Keratinocyte (primary cell): ENCODE measurements at regions not wholly inside any gene's neighbourhood (a gene's known extent, or its start where the extent isn't known, plus 50 kb on each side); places are given as distances from the start of the nearest gene placed in this dataset.

Experiments
- DNase-seq: peaks from one replicate; pipeline ENCODE4 v3.0.0-alpha.2; 2011; ENCODE audit warnings: low read depth, missing footprints, low spot score
- FAIRE-seq: peaks from 2 replicates; lab custom pipeline; 2011; peaks lifted over from hg19 to GRCh38; lab: Jason Lieb, UNC
- H2AFZ ChIP-seq: 2 replicates; pipeline ENCODE4 v1.6.0; 2012; ENCODE audit warnings: low read length, control low read depth, inconsistent platforms; ENCODE audit not compliant: control insufficient read depth
- H3K27ac ChIP-seq: 2 replicates; pipeline ENCODE4 v1.5.1; 2011; ENCODE audit warnings: low read length; ENCODE audit not compliant: control insufficient read depth, insufficient read depth
- H3K27me3 ChIP-seq: 3 replicates; pipeline ENCODE4 v1.6.0; 2011; ENCODE audit warnings: low read length; ENCODE audit not compliant: control insufficient read depth, insufficient read depth; ENCODE audit errors: extremely low read depth
- H3K36me3 ChIP-seq, 2 experiments: 2 replicates in 1 of 2; 3 replicates in 1 of 2; pipeline ENCODE4 v1.5.1; 2011; ENCODE audit warnings: low read length in 2 of 2, mild to moderate bottlenecking in 1 of 2; ENCODE audit not compliant: control insufficient read depth in 2 of 2, insufficient read depth in 2 of 2; ENCODE audit errors: extremely low read depth in 1 of 2
- H3K4me1 ChIP-seq: 3 replicates; pipeline ENCODE4 v1.5.1; 2011; ENCODE audit warnings: low read length; ENCODE audit not compliant: control insufficient read depth, insufficient read depth; ENCODE audit errors: extremely low read depth
- H3K4me2 ChIP-seq: 3 replicates; pipeline ENCODE4 v1.6.0; 2011; ENCODE audit warnings: low read depth, low read length; ENCODE audit not compliant: control insufficient read depth, insufficient read depth; ENCODE audit errors: extremely low read depth
- H3K4me3 ChIP-seq, 3 experiments: fragments of 200-600 bp in 1 of 3; sonication (generic) in 1 of 3; 2 replicates in 2 of 3; 3 replicates in 1 of 3; pipeline ENCODE4 v1.5.1; 2011 to 2016; ENCODE audit warnings: low read length in 3 of 3, mild to moderate bottlenecking in 3 of 3, control low read depth in 2 of 3, inconsistent platforms in 1 of 3, low read depth in 1 of 3, mixed read lengths in 1 of 3, mixed run types in 1 of 3, moderate library complexity in 1 of 3; ENCODE audit not compliant: control insufficient read depth in 2 of 3, insufficient read depth in 2 of 3; ENCODE audit errors: extremely low read depth in 1 of 3
- H3K79me2 ChIP-seq: 2 replicates; pipeline ENCODE4 v1.6.0; 2012; ENCODE audit warnings: low read length; ENCODE audit not compliant: control insufficient read depth, insufficient read depth
- H3K9ac ChIP-seq: 3 replicates; pipeline ENCODE4 v1.6.0; 2011; ENCODE audit warnings: low read length; ENCODE audit not compliant: control insufficient read depth, insufficient read depth; ENCODE audit errors: extremely low read depth
- H3K9me1 ChIP-seq: 3 replicates; pipeline ENCODE4 v1.6.0; 2011; ENCODE audit warnings: low read length; ENCODE audit not compliant: control insufficient read depth, insufficient read depth; ENCODE audit errors: extremely low read depth
- H3K9me3 ChIP-seq: 2 replicates; pipeline ENCODE4 v1.5.1; 2012; ENCODE audit warnings: low read depth, low read length; ENCODE audit not compliant: control insufficient read depth
- H4K20me1 ChIP-seq: 3 replicates; pipeline ENCODE4 v1.6.0; 2011; ENCODE audit warnings: low read length; ENCODE audit not compliant: control insufficient read depth, insufficient read depth; ENCODE audit errors: extremely low read depth
- EZH2 ChIP-seq: IDR thresholded peaks from one replicate; pipeline ENCODE4 v1.6.1; 2012; ENCODE audit warnings: inconsistent platforms, mild to moderate bottlenecking, low read length, moderate library complexity
- dilution Hi-C: fragments of 300-500 bp; cut with MboI; formaldehyde crosslinking; loops from one replicate; pipeline ENCODE4 v1.7.0; 2020; ENCODE audit warnings: low sequenced_read_pairs; ENCODE audit not compliant: extremely low pct_ligation_motif_present
- TF ChIP-seq, protein P1 (sequence below), 3 experiments: IDR thresholded peaks in 1 of 3; conservative IDR thresholded peaks in 1 of 3; optimal IDR thresholded peaks in 1 of 3; 2 replicates in 2 of 3; 3 replicates in 1 of 3; pipeline versions ENCODE3 to v1.5.1; 2011; ENCODE audit warnings: low read length in 3 of 3, mild to moderate bottlenecking in 3 of 3, moderate library complexity in 2 of 3, control low read depth in 1 of 3, inconsistent platforms in 1 of 3; ENCODE audit not compliant: insufficient read depth in 2 of 3; ENCODE audit errors: extremely low read depth in 1 of 3

DNA sequence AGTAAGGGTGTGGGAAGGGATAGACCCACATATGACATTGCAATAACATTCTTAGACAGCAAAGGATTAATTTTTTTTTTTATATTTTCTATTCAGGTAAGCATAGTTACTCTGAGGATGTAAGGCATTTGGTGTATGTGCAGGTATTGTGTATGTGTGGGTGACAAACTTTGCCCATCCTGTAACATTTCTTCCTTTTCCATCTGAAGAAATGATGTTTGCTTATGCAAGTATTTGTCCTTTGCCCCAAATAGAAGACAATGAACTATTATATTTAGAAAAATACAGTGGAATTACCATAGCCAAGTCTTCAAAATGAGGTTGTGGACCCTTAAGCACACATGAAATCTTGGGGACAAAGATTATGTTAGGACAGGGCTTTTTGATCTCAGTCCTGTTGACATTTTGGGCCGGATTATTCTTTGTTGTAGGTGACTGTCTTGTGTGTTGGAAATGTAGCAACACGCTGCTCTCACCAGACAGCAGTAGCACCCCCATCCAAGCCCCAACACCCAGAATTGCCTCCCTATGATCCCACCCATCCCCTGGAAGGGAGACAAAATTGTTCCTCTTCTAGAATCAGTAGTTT is 1244.7 kb downstream of the STIM2 start:
- H3K36me3 ChIP-seq, result no peaks in the 10 kb centered on the region
- H3K9me1 ChIP-seq, result no peaks in the 10 kb centered on the region
- no peaks in the 10 kb centered on the region for H4K20me1 ChIP-seq
- TF ChIP-seq, protein P1, sequence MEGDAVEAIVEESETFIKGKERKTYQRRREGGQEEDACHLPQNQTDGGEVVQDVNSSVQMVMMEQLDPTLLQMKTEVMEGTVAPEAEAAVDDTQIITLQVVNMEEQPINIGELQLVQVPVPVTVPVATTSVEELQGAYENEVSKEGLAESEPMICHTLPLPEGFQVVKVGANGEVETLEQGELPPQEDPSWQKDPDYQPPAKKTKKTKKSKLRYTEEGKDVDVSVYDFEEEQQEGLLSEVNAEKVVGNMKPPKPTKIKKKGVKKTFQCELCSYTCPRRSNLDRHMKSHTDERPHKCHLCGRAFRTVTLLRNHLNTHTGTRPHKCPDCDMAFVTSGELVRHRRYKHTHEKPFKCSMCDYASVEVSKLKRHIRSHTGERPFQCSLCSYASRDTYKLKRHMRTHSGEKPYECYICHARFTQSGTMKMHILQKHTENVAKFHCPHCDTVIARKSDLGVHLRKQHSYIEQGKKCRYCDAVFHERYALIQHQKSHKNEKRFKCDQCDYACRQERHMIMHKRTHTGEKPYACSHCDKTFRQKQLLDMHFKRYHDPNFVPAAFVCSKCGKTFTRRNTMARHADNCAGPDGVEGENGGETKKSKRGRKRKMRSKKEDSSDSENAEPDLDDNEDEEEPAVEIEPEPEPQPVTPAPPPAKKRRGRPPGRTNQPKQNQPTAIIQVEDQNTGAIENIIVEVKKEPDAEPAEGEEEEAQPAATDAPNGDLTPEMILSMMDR (optimal IDR thresholded peaks at IDR 0.05 in 1 of 3, IDR thresholded peaks at IDR 0.05 in 1 of 3, conservative IDR thresholded peaks at IDR 0.05 in 1 of 3; ENCODE audit: extremely low read depth in 1 of 3, insufficient read depth in 2 of 3, low read length in 3 of 3), result no peak
- no peak for TF ChIP-seq EZH2
- H2AFZ ChIP-seq, result no peak overlapping the region
- no peak for FAIRE-seq
- no peaks in the 10 kb centered on the region for H3K27me3 ChIP-seq
- no peaks in the 10 kb centered on the region for H3K9me3 ChIP-seq
- no peaks in the 10 kb centered on the region for H3K4me1 ChIP-seq
- no peak for DNase-seq
- no peak overlapping the region for H3K4me3 ChIP-seq
- H3K9ac ChIP-seq, result no peak overlapping the region
- no peak overlapping the region for H3K27ac ChIP-seq
- dilution Hi-C loops, result no loop called here
- H3K4me2 ChIP-seq, result no peak overlapping the region
- H3K79me2 ChIP-seq, result no peaks in the 10 kb centered on the region

DNA sequence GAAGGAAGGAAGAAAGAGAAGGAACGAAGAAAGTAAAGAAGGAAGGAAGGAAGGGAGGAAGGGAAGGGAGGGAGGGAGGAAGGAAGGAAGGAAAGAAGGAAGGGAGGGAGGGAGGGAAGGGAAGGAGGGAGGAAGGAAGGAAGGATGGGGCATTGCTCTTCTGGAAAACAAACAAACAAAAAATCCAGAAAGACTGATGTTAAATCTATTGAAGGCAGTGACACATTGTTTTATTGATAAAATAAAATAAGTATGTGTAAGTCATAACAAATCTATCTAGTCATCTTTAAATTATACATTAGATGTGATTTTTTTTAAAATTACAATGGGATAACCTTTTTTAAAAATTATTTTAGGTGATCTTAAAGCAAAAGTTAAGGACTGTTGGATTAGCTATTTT is 1245.5 kb downstream of the STIM2 start:
- no peak overlapping the region for H3K9ac ChIP-seq
- FAIRE-seq (no peak), DNase-seq (no peak)
- no peaks in the 10 kb centered on the region for H3K27me3 ChIP-seq
- no peaks in the 10 kb centered on the region for H3K9me3 ChIP-seq
- TF ChIP-seq, protein P1 (optimal IDR thresholded peaks at IDR 0.05 in 1 of 3, IDR thresholded peaks at IDR 0.05 in 1 of 3, conservative IDR thresholded peaks at IDR 0.05 in 1 of 3; ENCODE audit: extremely low read depth in 1 of 3, insufficient read depth in 2 of 3, low read length in 3 of 3), result no peak
- TF ChIP-seq EZH2, result no peak
- H3K4me1 ChIP-seq, result no peaks in the 10 kb centered on the region
- H3K4me2 ChIP-seq, result no peak overlapping the region
- no peaks in the 10 kb centered on the region for H3K9me1 ChIP-seq
- H3K36me3 ChIP-seq, result no peaks in the 10 kb centered on the region
- no peak overlapping the region for H3K4me3 ChIP-seq
- no peak overlapping the region for H2AFZ ChIP-seq
- H3K27ac ChIP-seq, result no peak overlapping the region
- dilution Hi-C loops, result no loop called here
- no peaks in the 10 kb centered on the region for H4K20me1 ChIP-seq
- no peaks in the 10 kb centered on the region for H3K79me2 ChIP-seq
